LNCaP clone FGC (cell line): ENCODE measurements at regions not wholly inside any gene's neighbourhood (a gene's known extent, or its start where the extent isn't known, plus 50 kb on each side); places are given as distances from the start of the nearest gene placed in this dataset.

Experiments
- DNase-seq: peaks from one replicate; pipeline ENCODE4 v3.0.0-alpha.2; 2011; ENCODE audit warnings: low read depth
- H3K4me3 ChIP-seq: 2 replicates; pipeline ENCODE4 v1.5.1; 2011; ENCODE audit warnings: mild to moderate bottlenecking, low read depth, low read length, control low read depth
- TF ChIP-seq, protein P1 (sequence below): IDR thresholded peaks from 2 replicates; pipeline ENCODE4 v1.5.1; 2012; ENCODE audit warnings: mild to moderate bottlenecking; ENCODE audit not compliant: control insufficient read depth, insufficient read depth; ENCODE audit errors: extremely low read depth

DNA sequence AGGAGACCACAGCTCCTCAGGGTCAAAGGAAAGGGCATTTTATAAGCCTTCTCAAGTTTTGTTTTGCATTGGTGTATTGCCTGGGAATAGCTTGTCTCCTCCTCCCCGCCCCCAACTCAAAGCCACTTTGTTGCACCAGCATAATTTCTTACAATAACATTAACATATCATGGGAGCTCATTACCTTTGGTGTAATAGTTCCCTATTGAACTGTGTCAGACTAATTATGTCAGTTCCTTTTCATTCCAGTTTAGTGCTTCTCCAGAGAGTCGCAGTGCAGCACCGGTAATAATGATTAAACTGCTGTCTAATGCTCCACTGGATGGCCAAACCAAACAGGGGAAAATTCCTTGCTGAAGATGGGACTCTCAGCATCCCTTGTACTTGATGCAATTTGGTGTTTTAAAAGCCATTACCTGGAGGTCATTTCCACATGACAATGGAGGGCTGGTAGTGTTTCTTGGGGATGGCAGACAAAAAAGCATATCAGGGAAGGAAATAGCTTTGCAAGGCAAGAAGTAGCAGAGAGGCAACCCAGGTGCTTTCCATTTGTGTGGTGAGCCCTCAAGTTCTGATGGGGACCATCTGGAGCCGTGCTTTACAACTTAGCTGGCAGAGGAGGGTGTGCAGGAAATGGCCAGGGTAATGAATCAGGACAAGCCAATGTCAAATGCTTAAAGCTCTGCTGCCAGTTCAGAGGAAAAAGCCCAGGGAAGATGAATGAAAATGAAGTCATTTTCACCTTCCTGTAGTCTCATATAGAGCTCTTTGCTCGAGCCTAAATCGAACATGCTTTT is 91.5 kb upstream of the NLRP1 start:
- TF ChIP-seq, protein P1, sequence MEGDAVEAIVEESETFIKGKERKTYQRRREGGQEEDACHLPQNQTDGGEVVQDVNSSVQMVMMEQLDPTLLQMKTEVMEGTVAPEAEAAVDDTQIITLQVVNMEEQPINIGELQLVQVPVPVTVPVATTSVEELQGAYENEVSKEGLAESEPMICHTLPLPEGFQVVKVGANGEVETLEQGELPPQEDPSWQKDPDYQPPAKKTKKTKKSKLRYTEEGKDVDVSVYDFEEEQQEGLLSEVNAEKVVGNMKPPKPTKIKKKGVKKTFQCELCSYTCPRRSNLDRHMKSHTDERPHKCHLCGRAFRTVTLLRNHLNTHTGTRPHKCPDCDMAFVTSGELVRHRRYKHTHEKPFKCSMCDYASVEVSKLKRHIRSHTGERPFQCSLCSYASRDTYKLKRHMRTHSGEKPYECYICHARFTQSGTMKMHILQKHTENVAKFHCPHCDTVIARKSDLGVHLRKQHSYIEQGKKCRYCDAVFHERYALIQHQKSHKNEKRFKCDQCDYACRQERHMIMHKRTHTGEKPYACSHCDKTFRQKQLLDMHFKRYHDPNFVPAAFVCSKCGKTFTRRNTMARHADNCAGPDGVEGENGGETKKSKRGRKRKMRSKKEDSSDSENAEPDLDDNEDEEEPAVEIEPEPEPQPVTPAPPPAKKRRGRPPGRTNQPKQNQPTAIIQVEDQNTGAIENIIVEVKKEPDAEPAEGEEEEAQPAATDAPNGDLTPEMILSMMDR = no peak
- no peak for DNase-seq
- H3K4me3 ChIP-seq = no peak overlapping the region

DNA sequence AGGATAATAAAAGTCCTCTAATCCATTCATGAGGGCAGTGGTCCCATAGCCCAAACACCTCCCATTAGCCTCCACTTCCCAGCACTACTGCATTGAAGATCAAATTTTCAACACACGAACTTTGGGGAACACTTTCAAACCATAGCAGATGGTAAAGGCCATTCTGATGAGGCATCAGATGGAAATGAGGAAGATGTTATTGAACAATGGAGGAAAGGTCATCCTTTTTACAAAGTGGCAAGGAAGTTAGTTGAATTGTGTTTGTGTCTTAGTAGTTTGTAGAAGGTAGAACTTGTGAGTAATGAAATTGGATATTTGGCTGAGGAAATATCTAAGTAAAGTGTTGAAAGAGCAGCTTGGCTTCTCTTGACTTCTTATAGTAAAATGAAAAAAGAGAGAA is 93.3 kb upstream of the NLRP1 start:
- DNase-seq = no peak
- TF ChIP-seq, protein P1 = no peak
- no peak overlapping the region for H3K4me3 ChIP-seq

GRCh38 chr17:5678171-5678570 is 93.9 kb upstream of the NLRP1 start:
- no peak overlapping the region for H3K4me3 ChIP-seq
- no peak for DNase-seq
- TF ChIP-seq, protein P1 = no peak

DNA sequence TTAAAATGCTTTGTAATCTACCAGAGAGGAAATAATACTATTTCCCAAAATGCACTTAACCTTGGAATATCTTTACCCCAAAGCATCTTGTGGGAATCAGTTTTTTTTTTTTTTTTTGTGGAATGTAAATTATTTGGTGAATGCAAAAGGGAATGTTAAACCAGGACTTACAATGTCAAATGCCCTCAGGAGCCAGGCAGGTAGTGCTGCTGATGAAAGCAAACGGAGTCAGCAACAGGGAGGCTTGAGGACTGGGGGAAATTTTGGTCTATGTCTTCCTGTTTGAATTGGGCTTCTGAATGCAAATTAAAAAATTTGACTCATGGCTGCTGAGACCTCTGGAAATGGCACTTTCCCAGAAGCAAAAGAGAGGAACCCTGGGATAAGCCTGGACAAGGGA is 96.5 kb upstream of the NLRP1 start:
- TF ChIP-seq, protein P1 = no peak
- H3K4me3 ChIP-seq = no peak overlapping the region
- DNase-seq = no peak

GRCh38 chr17:5683241-5683640 is 98.9 kb upstream of the NLRP1 start:
- no peak overlapping the region for H3K4me3 ChIP-seq
- TF ChIP-seq, protein P1 = no peak
- DNase-seq = no peak

DNA sequence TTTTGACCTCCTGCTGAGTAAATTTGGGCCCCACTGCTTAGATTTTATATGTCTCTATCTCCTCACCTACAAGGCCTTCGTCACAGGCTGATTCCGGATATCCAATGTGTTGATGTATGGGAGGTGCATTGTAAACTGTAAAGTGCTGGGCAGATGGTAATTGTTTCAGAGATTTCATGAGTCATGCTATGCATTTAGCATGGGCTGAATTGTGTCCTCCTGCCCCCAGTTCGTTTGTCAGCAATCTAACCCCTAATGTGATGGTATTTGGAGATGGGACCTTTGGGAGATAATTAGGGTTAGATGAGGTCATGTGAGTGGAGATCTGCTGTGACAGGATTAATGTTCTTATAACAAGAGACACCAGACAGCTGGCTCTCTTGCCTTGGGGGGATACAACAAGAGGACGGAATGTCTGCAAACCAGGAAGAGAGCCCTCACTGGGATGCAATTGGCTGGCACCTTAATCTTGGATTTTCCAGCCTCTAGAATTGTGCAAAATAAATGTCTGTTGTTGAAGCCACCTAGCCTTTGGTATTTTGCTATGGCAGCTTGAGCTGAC is 101.8 kb upstream of the NLRP1 start:
- H3K4me3 ChIP-seq = no peak overlapping the region
- TF ChIP-seq, protein P1 = no peak
- no peak for DNase-seq
